HepG2 (cell line): ENCODE measurements at regions not wholly inside any gene's neighbourhood (a gene's known extent, or its start where the extent isn't known, plus 50 kb on each side); places are given as distances from the start of the nearest gene placed in this dataset.

Experiments
- ATAC-seq: fragments of 200-7000 bp; cut with Tn5 transposase; 3 replicates; pipeline ENCODE4 v1.9.1; 2020; ENCODE audit warnings: mild to moderate bottlenecking, moderate library complexity
- BruUV-seq: library from RNA; stranded (reverse); fragments of 400-500 nt; replicated peaks from 2 replicates; lab custom pipeline; 2021; lab: Mats Ljungman, UMichigan
- CTCF ChIA-PET: fragments of 300-600 bp; formaldehyde crosslinking; extraction: SDS; loops from one replicate; lab custom pipeline; 2021; ENCODE audit warnings: low total read pairs, inconsistent platforms, low intra/inter-chr PET ratio; lab: Yijun Ruan, JAX
- POLR2A ChIA-PET: fragments of 350-600 bp; sonication (Branson Sonifier 250); formaldehyde crosslinking; loops from one replicate; lab custom pipeline; 2020; ENCODE audit warnings: antibody characterized with exemption, inconsistent platforms; lab: Yijun Ruan, JAX
- DNase-seq: peaks from one replicate; pipeline ENCODE4 v3.0.0-alpha.2; 2015; ENCODE audit warnings: low spot score
- FAIRE-seq: peaks from 3 replicates; lab custom pipeline; 2011; peaks lifted over from hg19 to GRCh38; lab: Jason Lieb, UNC
- H2AFZ ChIP-seq: one replicate; pipeline ENCODE4 v1.6.1; 2011; ENCODE audit warnings: low read length, inconsistent platforms
- H3K27ac ChIP-seq: fragments of 300-600 bp; 3 replicates; pipeline ENCODE4 v1.8.0; 2011; ENCODE audit warnings: mixed run types, mild to moderate bottlenecking, mixed read lengths, low read length, inconsistent platforms; ENCODE audit not compliant: insufficient read depth; ENCODE audit errors: extremely low read length
- H3K27me3 ChIP-seq, 2 experiments: fragments of 200-600 bp in 1 of 2; 2 replicates in 1 of 2; 3 replicates in 1 of 2; pipeline versions ENCODE4 v1.6.0 to v1.8.0; 2011; ENCODE audit warnings: low read length in 2 of 2, mild to moderate bottlenecking in 2 of 2, moderate library complexity in 2 of 2, inconsistent platforms in 1 of 2; ENCODE audit not compliant: insufficient read depth in 2 of 2, control insufficient read depth in 1 of 2
- H3K36me3 ChIP-seq, 2 experiments: fragments of 200-600 bp in 1 of 2; replicated peaks in 1 of 2; 2 replicates in 1 of 2; 3 replicates in 1 of 2; pipeline versions ENCODE4 v1.5.1 to v1.8.0; 2011; ENCODE audit warnings: low read length in 2 of 2, inconsistent platforms in 1 of 2; ENCODE audit not compliant: insufficient read depth in 2 of 2, control insufficient read depth in 1 of 2
- H3K4me1 ChIP-seq: 2 replicates; pipeline ENCODE4 v1.5.1; 2012; ENCODE audit warnings: low read length, inconsistent platforms; ENCODE audit not compliant: insufficient read depth
- H3K4me2 ChIP-seq: 2 replicates; pipeline ENCODE4 v1.6.0; 2011; ENCODE audit warnings: low read depth, low read length, inconsistent platforms
- H3K4me3 ChIP-seq, 3 experiments: fragments of 200-600 bp in 1 of 3; sonication (generic), shearing (Covaris generic) in 1 of 3; replicated peaks in 1 of 3; 2 replicates each; pipeline ENCODE4 v1.5.1; 2011 to 2016; ENCODE audit warnings: low read length in 3 of 3, inconsistent platforms in 2 of 3, low read depth in 2 of 3, mild to moderate bottlenecking in 2 of 3, control low read depth in 1 of 3, mixed read lengths in 1 of 3; ENCODE audit not compliant: insufficient read depth in 1 of 3
- H3K79me2 ChIP-seq: one replicate; pipeline ENCODE4 v1.6.1; 2011; ENCODE audit warnings: low read length, inconsistent platforms; ENCODE audit not compliant: insufficient read depth
- H3K9ac ChIP-seq: 2 replicates; pipeline ENCODE4 v1.6.0; 2011; ENCODE audit warnings: mild to moderate bottlenecking, low read depth, low read length, inconsistent platforms; ENCODE audit not compliant: insufficient read depth
- H3K9me3 ChIP-seq: 2 replicates; pipeline ENCODE4 v1.5.1; 2012; ENCODE audit warnings: mild to moderate bottlenecking, low read length
- H4K20me1 ChIP-seq: 2 replicates; pipeline ENCODE4 v1.6.0; 2011; ENCODE audit warnings: inconsistent platforms, mild to moderate bottlenecking, low read length, moderate library complexity; ENCODE audit not compliant: insufficient read depth
- CEBPG ChIP-seq: IDR thresholded peaks from 2 replicates; pipeline ENCODE4 v1.6.1; 2016
- HNF4G ChIP-seq, 2 experiments: sonication (generic) in 1 of 2; formaldehyde crosslinking in 1 of 2; IDR thresholded peaks; 2 replicates each; pipeline versions ENCODE4 v1.4.0 to v1.6.1; 2011 to 2020; ENCODE audit warnings: borderline replicate concordance in 2 of 2, low read depth in 2 of 2, mild to moderate bottlenecking in 2 of 2, low read length in 1 of 2, missing genetic modification reagents in 1 of 2, moderate library complexity in 1 of 2
- NFE2L1 ChIP-seq: sonication (generic); formaldehyde crosslinking; IDR thresholded peaks from 2 replicates; pipeline ENCODE4 v1.4.0; 2020; ENCODE audit warnings: missing genetic modification reagents, mild to moderate bottlenecking, borderline replicate concordance
- NFIC ChIP-seq: IDR thresholded peaks from 2 replicates; pipeline ENCODE4 v1.6.1; 2012; ENCODE audit warnings: mild to moderate bottlenecking, low read length, inconsistent platforms
- PAWR ChIP-seq: sonication (generic); formaldehyde crosslinking; IDR thresholded peaks from 2 replicates; pipeline ENCODE4 v1.4.0; 2020; ENCODE audit warnings: missing genetic modification reagents, mild to moderate bottlenecking, borderline replicate concordance
- TBX3 ChIP-seq: fragments of 450-650 bp; IDR thresholded peaks from 2 replicates; pipeline ENCODE4 v1.6.1; 2017; ENCODE audit warnings: antibody characterized with exemption, mild to moderate bottlenecking, inconsistent platforms, borderline replicate concordance
- ZFAT ChIP-seq: sonication (generic); formaldehyde crosslinking; conservative IDR thresholded peaks from 2 replicates; pipeline ENCODE4 v1.8.1; 2023; ENCODE audit warnings: missing genetic modification reagents, inconsistent platforms
- ZNF143 ChIP-seq: sonication (generic); formaldehyde crosslinking; IDR thresholded peaks from 2 replicates; pipeline ENCODE4 v1.4.0; 2020; ENCODE audit warnings: missing genetic modification reagents
- ZNF225 ChIP-seq: sonication (generic); formaldehyde crosslinking; IDR thresholded peaks from 2 replicates; pipeline ENCODE4 v1.4.0; 2020; ENCODE audit warnings: mild to moderate bottlenecking, missing genetic modification reagents
- ZNF382 ChIP-seq: sonication (generic); formaldehyde crosslinking; IDR thresholded peaks from 2 replicates; pipeline ENCODE4 v1.5.0; 2020; ENCODE audit warnings: missing genetic modification reagents, mild to moderate bottlenecking, borderline replicate concordance
- WGBS: methylation state at CpG from one replicate; pipeline ENCODE4 v1.1.6; 2017; ENCODE audit warnings: low lambda C conversion rate; 5-methylcytosine and 5-hydroxymethylcytosine counted together
- in situ Hi-C: cut with HindIII; loops from 2 replicates; pipeline ENCODE4 v1.10.0; 2017; ENCODE audit warnings: low pct_unique_long_range_greater_than_20kb; ENCODE audit not compliant: extremely low pct_ligation_motif_present
- intact Hi-C: fragments of 100-400 bp; cut with micrococcal nuclease; formaldehyde crosslinking; loops from one replicate; pipeline ENCODE4 v1.10.0; 2022; ENCODE audit not compliant: unreplicated experiment
- TF ChIP-seq, protein P1 (sequence below): sonication (generic); formaldehyde crosslinking; IDR thresholded peaks from 2 replicates; pipeline ENCODE4 v1.4.0; 2020; ENCODE audit warnings: mild to moderate bottlenecking, missing genetic modification reagents
- TF ChIP-seq, protein P2 (sequence below): sonication (generic); formaldehyde crosslinking; IDR thresholded peaks from 2 replicates; pipeline ENCODE4 v1.4.0; 2020; ENCODE audit warnings: missing genetic modification reagents, borderline replicate concordance
- TF ChIP-seq, protein P3 (sequence below): sonication (generic); formaldehyde crosslinking; conservative IDR thresholded peaks from 2 replicates; pipeline ENCODE4 v1.4.0; 2020; ENCODE audit warnings: missing genetic modification reagents

DNA sequence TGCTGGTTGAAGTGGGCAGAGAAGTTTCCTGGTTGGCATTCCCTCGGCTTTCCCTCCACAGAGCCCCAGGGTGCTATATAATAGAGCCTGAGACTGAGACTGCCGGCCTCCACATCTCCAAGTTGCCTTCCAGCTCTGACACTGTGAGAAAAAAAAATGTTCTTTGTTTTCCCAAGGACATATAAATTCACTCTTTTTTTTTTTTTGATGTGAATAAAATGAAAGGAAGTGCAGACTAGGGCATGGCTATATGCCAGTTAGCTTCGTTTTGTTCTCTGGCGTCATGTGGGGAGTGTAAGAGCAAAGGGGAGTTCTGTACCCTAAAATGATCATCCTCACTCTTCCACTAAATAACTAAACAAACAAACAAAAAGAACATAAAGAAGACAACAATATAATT is 101.6 kb downstream of the TNFSF18 start (continued):
- TF ChIP-seq, protein P1, sequence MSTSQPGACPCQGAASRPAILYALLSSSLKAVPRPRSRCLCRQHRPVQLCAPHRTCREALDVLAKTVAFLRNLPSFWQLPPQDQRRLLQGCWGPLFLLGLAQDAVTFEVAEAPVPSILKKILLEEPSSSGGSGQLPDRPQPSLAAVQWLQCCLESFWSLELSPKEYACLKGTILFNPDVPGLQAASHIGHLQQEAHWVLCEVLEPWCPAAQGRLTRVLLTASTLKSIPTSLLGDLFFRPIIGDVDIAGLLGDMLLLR (CRISPR knock-in tag): no peak
- TF ChIP-seq PAWR (CRISPR knock-in tag): no peak
- TF ChIP-seq HNF4G (IDR thresholded peaks at IDR 0.05; ENCODE audit: borderline replicate concordance, low read depth, low read length): no peak
- TF ChIP-seq HNF4G (CRISPR knock-in tag; IDR thresholded peaks at IDR 0.05; ENCODE audit: borderline replicate concordance, low read depth): no peak
- no peak for TF ChIP-seq NFE2L1 (CRISPR knock-in tag)

DNA sequence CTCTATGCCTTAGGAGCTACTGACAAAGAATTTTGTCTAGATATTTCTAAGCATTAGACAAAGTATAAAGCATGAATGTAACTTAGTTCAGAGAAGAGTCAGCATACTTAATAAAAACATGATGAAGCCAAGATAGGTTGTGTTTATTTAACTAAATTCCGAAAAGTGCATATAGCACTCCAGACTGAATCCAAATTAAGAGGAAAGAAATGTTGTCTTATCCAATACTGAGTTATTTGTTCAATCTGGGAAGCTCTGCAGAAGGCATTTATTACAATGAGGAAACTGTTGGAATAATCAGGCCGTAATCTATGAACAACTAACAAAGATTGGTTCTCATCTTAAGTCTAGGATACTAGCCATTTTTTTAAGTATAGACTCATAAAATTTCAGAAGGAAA is 100.2 kb downstream of the TNFSF18 start:
- DNase-seq: no peak
- Histone ChIP-seq H3K4me2 (no peak overlapping the region), H3K27me3 (no peaks in the 10 kb centered on the region), H3K36me3 (no peaks in the 10 kb centered on the region), H2AFZ (no peak overlapping the region), H3K9me3 (no peaks in the 10 kb centered on the region), H4K20me1 (no peaks in the 10 kb centered on the region), H3K4me1 (no peaks in the 10 kb centered on the region), H3K79me2 (no peaks in the 10 kb centered on the region), H3K9ac (no peak overlapping the region)
- WGBS: 18% methylated on average over 2 of the region's 2 CpGs
- CTCF ChIA-PET: no interaction called here
- in situ Hi-C loops (no loop called here), intact Hi-C loops (no loop called here)
- POLR2A ChIA-PET: no interaction called here
- no TSS peak for BruUV-seq
- no peak for FAIRE-seq
- no peak for ATAC-seq
- TF ChIP-seq ZFAT (CRISPR knock-in tag) (no peak), ZNF382 (no peak), ZNF143 (CRISPR knock-in tag) (no peak), NFIC (no peak), ZNF225 (CRISPR knock-in tag) (no peak), CEBPG (CRISPR knock-in tag) (no peak), TBX3 (no peak)
- TF ChIP-seq, protein P2, sequence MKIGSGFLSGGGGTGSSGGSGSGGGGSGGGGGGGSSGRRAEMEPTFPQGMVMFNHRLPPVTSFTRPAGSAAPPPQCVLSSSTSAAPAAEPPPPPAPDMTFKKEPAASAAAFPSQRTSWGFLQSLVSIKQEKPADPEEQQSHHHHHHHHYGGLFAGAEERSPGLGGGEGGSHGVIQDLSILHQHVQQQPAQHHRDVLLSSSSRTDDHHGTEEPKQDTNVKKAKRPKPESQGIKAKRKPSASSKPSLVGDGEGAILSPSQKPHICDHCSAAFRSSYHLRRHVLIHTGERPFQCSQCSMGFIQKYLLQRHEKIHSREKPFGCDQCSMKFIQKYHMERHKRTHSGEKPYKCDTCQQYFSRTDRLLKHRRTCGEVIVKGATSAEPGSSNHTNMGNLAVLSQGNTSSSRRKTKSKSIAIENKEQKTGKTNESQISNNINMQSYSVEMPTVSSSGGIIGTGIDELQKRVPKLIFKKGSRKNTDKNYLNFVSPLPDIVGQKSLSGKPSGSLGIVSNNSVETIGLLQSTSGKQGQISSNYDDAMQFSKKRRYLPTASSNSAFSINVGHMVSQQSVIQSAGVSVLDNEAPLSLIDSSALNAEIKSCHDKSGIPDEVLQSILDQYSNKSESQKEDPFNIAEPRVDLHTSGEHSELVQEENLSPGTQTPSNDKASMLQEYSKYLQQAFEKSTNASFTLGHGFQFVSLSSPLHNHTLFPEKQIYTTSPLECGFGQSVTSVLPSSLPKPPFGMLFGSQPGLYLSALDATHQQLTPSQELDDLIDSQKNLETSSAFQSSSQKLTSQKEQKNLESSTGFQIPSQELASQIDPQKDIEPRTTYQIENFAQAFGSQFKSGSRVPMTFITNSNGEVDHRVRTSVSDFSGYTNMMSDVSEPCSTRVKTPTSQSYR (CRISPR knock-in tag): no peak
- TF ChIP-seq, protein P3, sequence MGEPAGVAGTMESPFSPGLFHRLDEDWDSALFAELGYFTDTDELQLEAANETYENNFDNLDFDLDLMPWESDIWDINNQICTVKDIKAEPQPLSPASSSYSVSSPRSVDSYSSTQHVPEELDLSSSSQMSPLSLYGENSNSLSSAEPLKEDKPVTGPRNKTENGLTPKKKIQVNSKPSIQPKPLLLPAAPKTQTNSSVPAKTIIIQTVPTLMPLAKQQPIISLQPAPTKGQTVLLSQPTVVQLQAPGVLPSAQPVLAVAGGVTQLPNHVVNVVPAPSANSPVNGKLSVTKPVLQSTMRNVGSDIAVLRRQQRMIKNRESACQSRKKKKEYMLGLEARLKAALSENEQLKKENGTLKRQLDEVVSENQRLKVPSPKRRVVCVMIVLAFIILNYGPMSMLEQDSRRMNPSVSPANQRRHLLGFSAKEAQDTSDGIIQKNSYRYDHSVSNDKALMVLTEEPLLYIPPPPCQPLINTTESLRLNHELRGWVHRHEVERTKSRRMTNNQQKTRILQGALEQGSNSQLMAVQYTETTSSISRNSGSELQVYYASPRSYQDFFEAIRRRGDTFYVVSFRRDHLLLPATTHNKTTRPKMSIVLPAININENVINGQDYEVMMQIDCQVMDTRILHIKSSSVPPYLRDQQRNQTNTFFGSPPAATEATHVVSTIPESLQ (CRISPR knock-in tag): no peak
- TF ChIP-seq, all 625 proteins: peak for 0
- Histone ChIP-seq H3K27ac (no peak overlapping the region), H3K4me3 (no peak overlapping the region)
